Glutamatergic neuron (in vitro differentiated cells): ENCODE measurements at regions not wholly inside any gene's neighbourhood (a gene's known extent, or its start where the extent isn't known, plus 50 kb on each side); places are given as distances from the start of the nearest gene placed in this dataset.
"Not testable (repeated sequence)": the region's sequence is repeated elsewhere in the genome, so short reads cannot be mapped to it uniquely, and the experiment has no call there.

Source experiments
- DNase-seq: peaks from one replicate; pipeline ENCODE4 v3.0.0; 2022
- H3K27ac Mint-ChIP-seq: one replicate; pipeline ENCODE4 v1.8.0; 2020; ENCODE audit warnings: mild to moderate bottlenecking, mixed read lengths, inconsistent platforms; ENCODE audit not compliant: unreplicated experiment
- H3K27me3 Mint-ChIP-seq: one replicate; pipeline ENCODE4 v1.8.0; 2020; ENCODE audit warnings: mild to moderate bottlenecking, moderate library complexity, mixed read lengths, inconsistent platforms; ENCODE audit not compliant: unreplicated experiment
- H3K36me3 Mint-ChIP-seq: one replicate; pipeline ENCODE4 v1.8.0; 2020; ENCODE audit warnings: mild to moderate bottlenecking, mixed read lengths, inconsistent platforms; ENCODE audit not compliant: unreplicated experiment
- H3K4me1 Mint-ChIP-seq: one replicate; pipeline ENCODE4 v1.8.0; 2020; ENCODE audit warnings: mild to moderate bottlenecking, low read depth, mixed read lengths, inconsistent platforms; ENCODE audit not compliant: unreplicated experiment
- H3K4me3 Mint-ChIP-seq: one replicate; pipeline ENCODE4 v1.8.0; 2020; ENCODE audit warnings: mild to moderate bottlenecking, mixed read lengths, inconsistent platforms; ENCODE audit not compliant: unreplicated experiment
- H3K9me3 Mint-ChIP-seq: one replicate; pipeline ENCODE4 v1.8.0; 2020; ENCODE audit warnings: mild to moderate bottlenecking, moderate library complexity, mixed read lengths, inconsistent platforms; ENCODE audit not compliant: unreplicated experiment
- CTCF ChIP-seq: fragments of 200-600 bp; sonication (generic); IDR thresholded peaks from one replicate; pipeline ENCODE4 v1.5.0; 2021; ENCODE audit not compliant: partially characterized antibody, unreplicated experiment

- Mint-ChIP-seq H3K27me3 (no peaks in the 10 kb centered on the region), H3K4me1 (no peaks in the 10 kb centered on the region), H3K9me3 (no peaks in the 10 kb centered on the region), H3K27ac (no peak overlapping the region), H3K4me3 (no peak overlapping the region), H3K36me3 (peaks cover 10% of the 10 kb centered on the region)
- no peak for TF ChIP-seq CTCF
- DNase-seq = no peak
Observed at GRCh38 chr14:53247596-53248370, 94.7 kb upstream of the DDHD1 start.

DNA sequence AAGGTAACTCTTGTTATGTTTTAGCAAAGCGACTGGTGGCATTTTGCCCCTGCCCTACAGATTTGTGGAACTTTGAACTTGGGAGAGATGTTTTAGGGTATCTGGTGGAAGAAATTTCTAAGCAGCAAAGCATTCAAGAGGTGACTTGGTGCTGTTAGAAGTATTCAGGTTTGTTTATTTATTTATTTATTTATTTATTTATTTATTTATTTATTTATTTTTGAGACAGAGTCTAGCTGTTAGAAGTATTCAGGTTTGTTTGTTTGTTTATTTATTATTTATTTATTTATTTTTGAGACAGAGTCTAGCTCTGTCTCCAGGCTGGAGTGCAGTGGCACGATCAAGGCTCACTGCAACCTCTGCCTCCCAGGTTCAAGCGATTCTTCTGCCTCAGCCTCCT, 89.8 kb upstream of the DDHD1 start:
- H3K4me3 Mint-ChIP-seq, DNase-seq, H3K9me3 Mint-ChIP-seq, H3K27ac Mint-ChIP-seq, H3K4me1 Mint-ChIP-seq, H3K27me3 Mint-ChIP-seq: not testable (repeated sequence)
- H3K36me3 Mint-ChIP-seq = peaks cover 10% of the 10 kb centered on the region

DNA sequence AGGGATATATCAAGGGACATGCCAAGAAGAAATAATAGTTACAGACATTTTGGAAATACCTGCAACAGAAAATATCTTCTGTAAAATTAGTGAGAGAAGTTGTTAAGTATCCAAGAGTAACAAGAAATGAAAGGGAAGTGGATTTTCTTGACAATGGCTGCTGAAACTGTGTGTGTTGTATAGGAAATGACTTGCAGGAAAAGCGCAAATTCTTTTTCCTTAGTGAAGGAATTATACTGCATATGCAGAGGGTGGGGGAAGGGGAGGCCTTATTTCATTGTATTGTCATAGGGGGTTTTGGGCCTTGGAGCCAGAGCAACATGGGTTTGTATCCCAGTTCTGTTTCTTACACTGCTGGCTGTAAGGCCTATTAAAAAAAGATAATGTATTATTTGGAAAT, 84.4 kb upstream of the DDHD1 start:
- Mint-ChIP-seq H3K4me3 (no peak overlapping the region), H3K4me1 (no peaks in the 10 kb centered on the region), H3K9me3 (peaks cover 3% of the 10 kb centered on the region), H3K36me3 (no peaks in the 10 kb centered on the region), H3K27ac (no peak overlapping the region), H3K27me3 (no peaks in the 10 kb centered on the region)
- no peak for TF ChIP-seq CTCF
- no peak for DNase-seq

DNA sequence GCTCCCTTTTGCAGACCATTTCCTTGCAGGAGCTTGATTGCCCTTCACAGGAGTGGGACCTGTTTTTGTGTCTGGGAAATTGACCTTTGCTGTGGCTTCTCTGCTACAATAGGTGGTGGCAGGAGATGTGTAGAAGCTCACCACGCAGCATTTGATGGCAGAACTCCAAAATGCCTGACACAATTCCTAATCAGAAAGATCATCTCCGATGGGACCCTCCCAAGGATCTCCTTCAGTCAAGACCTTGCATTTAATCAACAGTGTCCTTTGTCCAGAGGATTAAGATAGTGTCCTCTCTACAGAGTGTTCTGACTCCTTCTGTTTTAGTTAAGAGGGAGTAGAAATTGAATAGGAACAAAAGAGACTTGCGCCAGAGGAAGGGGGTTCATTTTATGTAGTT, 83.6 kb upstream of the DDHD1 start:
- no peak overlapping the region for H3K4me3 Mint-ChIP-seq
- no peak for DNase-seq
- H3K27ac Mint-ChIP-seq = no peak overlapping the region
- TF ChIP-seq CTCF = no peak
- H3K36me3 Mint-ChIP-seq = no peaks in the 10 kb centered on the region
- H3K9me3 Mint-ChIP-seq = peaks cover 1% of the 10 kb centered on the region
- no peaks in the 10 kb centered on the region for H3K27me3 Mint-ChIP-seq
- no peaks in the 10 kb centered on the region for H3K4me1 Mint-ChIP-seq

DNA sequence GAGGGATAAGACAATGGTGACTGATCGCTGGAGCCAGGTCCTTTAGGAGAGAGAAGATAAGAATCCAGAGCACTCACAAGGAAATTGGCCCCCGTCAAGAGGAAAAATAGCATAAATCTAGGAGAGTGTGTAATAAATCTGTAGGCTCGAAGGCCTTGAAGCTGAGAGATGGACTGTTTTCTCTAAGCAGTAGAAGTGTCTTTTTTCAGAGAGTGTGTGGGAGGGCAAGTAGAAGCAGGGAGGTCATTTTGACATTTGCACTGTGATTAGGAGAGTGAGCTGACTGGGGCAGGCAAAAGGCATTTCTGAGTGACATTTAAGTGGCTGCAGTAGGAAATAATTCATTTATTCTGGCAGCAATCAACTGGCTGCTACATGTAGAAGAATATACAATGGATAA, 78.0 kb upstream of the DDHD1 start:
- H3K27ac Mint-ChIP-seq = no peak overlapping the region
- H3K27me3 Mint-ChIP-seq = no peaks in the 10 kb centered on the region
- DNase-seq = no peak
- H3K4me3 Mint-ChIP-seq = no peak overlapping the region
- no peak for TF ChIP-seq CTCF
- H3K4me1 Mint-ChIP-seq = no peaks in the 10 kb centered on the region
- peaks cover 1% of the 10 kb centered on the region for H3K9me3 Mint-ChIP-seq
- no peaks in the 10 kb centered on the region for H3K36me3 Mint-ChIP-seq

- H3K27ac Mint-ChIP-seq = no peak overlapping the region
- no peak for TF ChIP-seq CTCF
- no peak overlapping the region for H3K4me3 Mint-ChIP-seq
- DNase-seq = no peak
- H3K36me3 Mint-ChIP-seq = no peaks in the 10 kb centered on the region
- H3K4me1 Mint-ChIP-seq = no peaks in the 10 kb centered on the region
- H3K27me3 Mint-ChIP-seq = no peaks in the 10 kb centered on the region
- H3K9me3 Mint-ChIP-seq = peaks cover 3% of the 10 kb centered on the region
Observed at GRCh38 chr14:53228966-53229365, 75.8 kb upstream of the DDHD1 start.
